Small intestine (tissue), 7 donors: ENCODE measurements at regions not wholly inside any gene's neighbourhood (a gene's known extent, or its start where the extent isn't known, plus 50 kb on each side); places are given as distances from the start of the nearest gene placed in this dataset.

Source experiments
- DNase-seq, 2 donors: peaks; one replicate each; pipeline versions ENCODE4 v3.0.0 to v3.0.0-alpha.2; 2013
- FAIRE-seq: peaks from 2 replicates; lab custom pipeline; 2012; peaks lifted over from hg19 to GRCh38; lab: Jason Lieb, UNC
- H3K27ac ChIP-seq, 3 donors: one replicate each; pipeline ENCODE4 v1.5.1; 2013; ENCODE audit warnings: low read length in 2 of 3, mild to moderate bottlenecking in 2 of 3, control low read depth in 1 of 3, inconsistent platforms in 1 of 3, low read depth in 1 of 3, moderate library complexity in 1 of 3
- H3K27me3 ChIP-seq, 3 donors: one replicate each; pipeline ENCODE4 v1.6.1; 2013; ENCODE audit warnings: low read length in 3 of 3, inconsistent platforms in 1 of 3; ENCODE audit not compliant: control insufficient read depth in 3 of 3, insufficient read depth in 3 of 3
- H3K36me3 ChIP-seq, 3 donors: one replicate each; pipeline ENCODE4 v1.6.1; 2013; ENCODE audit warnings: low read length in 3 of 3, inconsistent platforms in 1 of 3, low read depth in 1 of 3, mild to moderate bottlenecking in 1 of 3, moderate library complexity in 1 of 3; ENCODE audit not compliant: control insufficient read depth in 3 of 3, insufficient read depth in 2 of 3
- H3K4me1 ChIP-seq, 3 donors: one replicate each; pipeline ENCODE4 v1.6.1; 2013; ENCODE audit warnings: low read length in 2 of 3, inconsistent platforms in 1 of 3, low read depth in 1 of 3, mild to moderate bottlenecking in 1 of 3, moderate library complexity in 1 of 3; ENCODE audit not compliant: control insufficient read depth in 3 of 3, insufficient read depth in 2 of 3
- H3K4me3 ChIP-seq, 3 donors: one replicate each; pipeline ENCODE4 v1.5.1; 2013; ENCODE audit warnings: low read length in 3 of 3, control low read depth in 1 of 3, inconsistent platforms in 1 of 3, low read depth in 1 of 3, mild to moderate bottlenecking in 1 of 3, moderate library complexity in 1 of 3
- H3K9me3 ChIP-seq, 2 donors: one replicate each; pipeline ENCODE4 v1.6.1; 2013; ENCODE audit warnings: low read depth in 1 of 2, low read length in 1 of 2; ENCODE audit not compliant: control insufficient read depth in 2 of 2, insufficient read depth in 1 of 2
- WGBS, 3 donors: extraction: QIAGEN DNeasy Blood & Tissue Kit; methylation state at CpG; one replicate each; pipeline ENCODE4 v1.1.7; 2013; 5-methylcytosine and 5-hydroxymethylcytosine counted together
- donor health status: healthy with polysubstance abuse.
- donor health status: control.
- donor health status: control.
- donor health status: Bipolar disorder and iron deficiency.
- donor health status: healthy.

- Histone ChIP-seq H3K27me3 (no peaks in the 10 kb centered on the region), H3K27ac (no peak overlapping the region), H3K9me3 (no peaks in the 10 kb centered on the region), H3K4me1 (no peaks in the 10 kb centered on the region), H3K36me3 (no peaks in the 10 kb centered on the region), H3K4me3 (no peak overlapping the region)
- DNase-seq (no peak), FAIRE-seq (no peak)
Observed at GRCh38 chr18:67222887-67223286, 293.6 kb downstream of the DSEL start.

GRCh38 chr18:67219821-67220220, 296.7 kb downstream of the DSEL start:
- DNase-seq (no peak), FAIRE-seq (no peak)
- WGBS, 3 donors: 79 to 81% (median 80%) methylated on average over 5 of the region's 5 CpGs
- Histone ChIP-seq H3K27ac (no peak overlapping the region), H3K4me3 (no peak overlapping the region), H3K36me3 (no peaks in the 10 kb centered on the region), H3K4me1 (no peaks in the 10 kb centered on the region), H3K27me3 (no peaks in the 10 kb centered on the region), H3K9me3 (no peaks in the 10 kb centered on the region)

DNA sequence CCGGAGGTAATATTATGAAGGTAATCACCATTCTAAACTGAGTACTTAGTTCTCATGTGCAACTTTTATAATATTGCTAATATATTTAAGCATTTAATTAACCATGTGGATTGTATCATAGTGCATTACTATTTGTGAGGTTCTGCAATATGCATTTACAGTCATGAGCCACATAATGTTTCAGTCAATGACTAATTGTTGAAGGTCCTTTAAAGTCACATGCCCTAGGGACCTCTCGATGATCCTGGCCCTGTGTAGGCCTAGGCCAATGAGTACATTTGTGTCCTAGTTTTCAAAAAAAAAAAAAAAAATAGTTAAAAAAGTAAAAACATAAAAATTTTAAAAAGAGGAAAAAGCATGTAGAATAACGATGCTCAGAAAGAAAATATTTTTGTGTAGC, 298.0 kb downstream of the DSEL start:
- H3K27ac ChIP-seq: no peak overlapping the region
- FAIRE-seq: no peak

DNA sequence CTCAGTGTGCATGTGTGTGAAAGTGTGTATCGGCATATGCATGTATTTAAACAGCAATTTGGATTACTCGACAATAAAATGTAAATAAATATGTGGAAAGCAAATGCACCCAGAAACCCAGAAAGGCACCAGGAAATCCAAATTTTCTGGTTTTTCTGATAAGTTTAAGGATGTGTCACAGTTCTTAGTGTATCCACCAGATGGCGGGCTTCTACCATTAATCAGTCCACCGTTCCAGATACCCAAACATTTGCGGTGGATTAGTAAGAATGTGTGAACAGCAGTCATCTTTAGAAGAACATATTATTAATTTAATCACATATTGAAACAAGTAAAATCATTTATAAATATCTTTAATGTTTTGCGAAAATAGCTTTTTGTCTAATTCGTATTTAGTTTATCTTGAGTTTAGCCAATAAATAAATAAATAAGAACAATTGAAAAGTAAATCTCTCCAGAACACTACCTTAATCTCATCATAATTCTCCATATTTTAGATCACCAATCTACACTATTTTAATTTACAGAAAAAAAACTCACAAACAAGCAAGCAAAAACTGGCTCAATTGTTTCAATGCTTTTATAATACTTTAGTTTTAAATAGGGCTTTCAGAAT, 298.9 kb downstream of the DSEL start:
- DNase-seq (peak; percentile 48 to 54), FAIRE-seq (peak; percentile 84)
- H3K9me3 ChIP-seq: no peaks in the 10 kb centered on the region
- H3K4me3 ChIP-seq: no peak overlapping the region
- H3K4me1 ChIP-seq: no peaks in the 10 kb centered on the region
- WGBS, 3 donors: 2 to 6% (median 3%) methylated on average over 7 of the region's 7 CpGs
- H3K27me3 ChIP-seq: no peaks in the 10 kb centered on the region
- H3K27ac ChIP-seq: no peak overlapping the region
- H3K36me3 ChIP-seq: no peaks in the 10 kb centered on the region

More for the DNA sequence above, 298.0 kb downstream of the DSEL start:
- no peaks in the 10 kb centered on the region for H3K4me1 ChIP-seq
- 84 to 91% (median 86%) methylated on average over 3 of the region's 3 CpGs for WGBS, 3 donors
- no peaks in the 10 kb centered on the region for H3K36me3 ChIP-seq
- DNase-seq: no peak
- no peaks in the 10 kb centered on the region for H3K9me3 ChIP-seq
- H3K4me3 ChIP-seq: no peak overlapping the region
- H3K27me3 ChIP-seq: no peaks in the 10 kb centered on the region

DNA sequence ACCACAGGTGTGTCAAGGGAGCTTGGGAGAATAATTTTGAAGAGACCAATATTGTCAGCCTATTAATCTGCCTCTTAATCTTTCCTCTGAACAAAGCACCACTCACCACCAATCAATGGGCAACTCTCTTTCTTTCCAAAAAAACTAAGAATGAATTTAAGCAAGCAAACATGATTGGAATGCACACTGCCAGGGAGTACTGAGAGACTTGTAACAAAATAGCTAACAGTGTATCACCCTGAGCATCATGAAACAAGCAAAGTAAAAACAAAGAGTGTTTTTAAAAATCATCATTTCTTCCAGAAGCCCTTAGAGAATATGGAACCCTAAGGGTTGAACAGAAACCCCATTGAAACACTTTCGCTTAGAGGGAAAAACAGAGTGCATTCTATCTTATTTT, 299.7 kb downstream of the DSEL start:
- no peak overlapping the region for H3K27ac ChIP-seq
- DNase-seq (no peak), FAIRE-seq (no peak)
- no peaks in the 10 kb centered on the region for H3K27me3 ChIP-seq
- no peak overlapping the region for H3K4me3 ChIP-seq
- 89 to 93% (median 92%) methylated on average over 1 of the region's 1 CpG for WGBS, 3 donors
- no peaks in the 10 kb centered on the region for H3K36me3 ChIP-seq
- no peaks in the 10 kb centered on the region for H3K4me1 ChIP-seq
- no peaks in the 10 kb centered on the region for H3K9me3 ChIP-seq

GRCh38 chr18:67215686-67216085, 300.8 kb downstream of the DSEL start:
- Histone ChIP-seq H3K4me1 (no peaks in the 10 kb centered on the region), H3K36me3 (no peaks in the 10 kb centered on the region), H3K27me3 (no peaks in the 10 kb centered on the region), H3K4me3 (no peak overlapping the region), H3K27ac (no peak overlapping the region), H3K9me3 (no peaks in the 10 kb centered on the region)
- DNase-seq (no peak), FAIRE-seq (no peak)
- 90 to 92% (median 92%) methylated on average over 25 of the region's 25 CpGs for WGBS, 3 donors

- FAIRE-seq: no peak
- H3K27ac ChIP-seq: no peak overlapping the region
Observed at GRCh38 chr18:67211646-67212045, 304.9 kb downstream of the DSEL start.

GRCh38 chr18:67200665-67201064, 315.9 kb downstream of the DSEL start:
- Histone ChIP-seq H3K27me3 (no peaks in the 10 kb centered on the region), H3K4me1 (no peaks in the 10 kb centered on the region), H3K27ac (no peak overlapping the region), H3K36me3 (no peaks in the 10 kb centered on the region), H3K9me3 (no peaks in the 10 kb centered on the region), H3K4me3 (no peak overlapping the region)
- 53 to 72% (median 61%) methylated on average over 8 of the region's 8 CpGs for WGBS, 3 donors
- no peak for FAIRE-seq
- DNase-seq: no peak

More at GRCh38 chr18:67211646-67212045, 304.9 kb downstream of the DSEL start:
- no peaks in the 10 kb centered on the region for H3K36me3 ChIP-seq
- H3K4me1 ChIP-seq: no peaks in the 10 kb centered on the region
- no peaks in the 10 kb centered on the region for H3K27me3 ChIP-seq
- DNase-seq: no peak
- H3K9me3 ChIP-seq: no peaks in the 10 kb centered on the region
- H3K4me3 ChIP-seq: no peak overlapping the region
- WGBS, 3 donors: 64 to 74% (median 73%) methylated on average over 6 of the region's 6 CpGs

DNA sequence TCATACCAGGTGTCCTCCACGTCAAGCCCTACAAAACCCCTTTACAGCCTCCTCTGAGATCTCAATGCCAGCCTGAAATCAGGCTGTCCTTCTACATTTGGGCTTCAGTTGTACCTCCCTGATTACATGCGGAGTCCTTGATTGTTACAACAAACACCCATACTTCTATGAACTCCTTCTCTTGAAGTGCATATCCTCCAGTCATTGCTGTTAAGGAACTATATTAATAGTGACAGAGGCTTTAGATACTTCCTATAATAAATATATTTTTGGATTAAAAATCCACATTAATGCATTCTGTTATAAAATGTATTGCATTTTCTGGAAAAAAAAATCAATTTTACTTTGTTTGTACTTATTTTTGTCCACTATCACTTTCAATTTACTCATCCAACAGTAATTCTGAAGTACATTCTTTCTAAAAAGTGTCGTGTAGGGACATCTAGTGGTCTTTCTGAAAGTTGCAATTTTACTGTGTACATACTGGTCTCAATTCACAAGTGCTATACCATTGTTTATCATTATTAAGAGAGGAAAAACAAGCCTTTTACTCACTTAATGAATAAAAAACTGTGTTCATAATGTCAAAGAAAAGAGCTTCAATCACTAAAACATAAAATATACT, 316.4 kb downstream of the DSEL start:
- H3K27ac ChIP-seq: no peak overlapping the region
- no peaks in the 10 kb centered on the region for H3K9me3 ChIP-seq
- WGBS, 3 donors: 40 to 45% (median 40%) methylated on average over 3 of the region's 3 CpGs
- no peaks in the 10 kb centered on the region for H3K27me3 ChIP-seq
- DNase-seq (peak; percentile 53 to 64), FAIRE-seq (peak; percentile 93)
- no peak overlapping the region for H3K4me3 ChIP-seq
- H3K4me1 ChIP-seq: no peaks in the 10 kb centered on the region
- H3K36me3 ChIP-seq: no peaks in the 10 kb centered on the region
